ENCODE measurements at regions not wholly inside any gene's neighbourhood (a gene's known extent, or its start where the extent isn't known, plus 50 kb on each side); places are given as distances from the start of the nearest gene placed in this dataset.

- TF ChIP-seq, protein P1, sequence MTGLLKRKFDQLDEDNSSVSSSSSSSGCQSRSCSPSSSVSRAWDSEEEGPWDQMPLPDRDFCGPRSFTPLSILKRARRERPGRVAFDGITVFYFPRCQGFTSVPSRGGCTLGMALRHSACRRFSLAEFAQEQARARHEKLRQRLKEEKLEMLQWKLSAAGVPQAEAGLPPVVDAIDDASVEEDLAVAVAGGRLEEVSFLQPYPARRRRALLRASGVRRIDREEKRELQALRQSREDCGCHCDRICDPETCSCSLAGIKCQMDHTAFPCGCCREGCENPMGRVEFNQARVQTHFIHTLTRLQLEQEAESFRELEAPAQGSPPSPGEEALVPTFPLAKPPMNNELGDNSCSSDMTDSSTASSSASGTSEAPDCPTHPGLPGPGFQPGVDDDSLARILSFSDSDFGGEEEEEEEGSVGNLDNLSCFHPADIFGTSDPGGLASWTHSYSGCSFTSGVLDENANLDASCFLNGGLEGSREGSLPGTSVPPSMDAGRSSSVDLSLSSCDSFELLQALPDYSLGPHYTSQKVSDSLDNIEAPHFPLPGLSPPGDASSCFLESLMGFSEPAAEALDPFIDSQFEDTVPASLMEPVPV (CRISPR knock-in tag; IDR thresholded peaks at IDR 0.05), result no peak
- TF ChIP-seq ZNF282 (IDR thresholded peaks at IDR 0.05; ENCODE audit: partially characterized antibody) (no peak), JDP2 (CRISPR knock-in tag; IDR thresholded peaks at IDR 0.05; ENCODE audit: borderline replicate concordance) (no peak), SALL2 (CRISPR knock-in tag; IDR thresholded peaks at IDR 0.05) (no peak), SOX6 (IDR thresholded peaks at IDR 0.05) (no peak), SOX6 (CRISPR knock-in tag; IDR thresholded peaks at IDR 0.05) (no peak), MAFF (IDR thresholded peaks at IDR 0.05; ENCODE audit: low read depth, low read length) (no peak), ZNF225 (CRISPR knock-in tag; IDR thresholded peaks at IDR 0.05) (no peak)
- TF ChIP-seq, protein P2, sequence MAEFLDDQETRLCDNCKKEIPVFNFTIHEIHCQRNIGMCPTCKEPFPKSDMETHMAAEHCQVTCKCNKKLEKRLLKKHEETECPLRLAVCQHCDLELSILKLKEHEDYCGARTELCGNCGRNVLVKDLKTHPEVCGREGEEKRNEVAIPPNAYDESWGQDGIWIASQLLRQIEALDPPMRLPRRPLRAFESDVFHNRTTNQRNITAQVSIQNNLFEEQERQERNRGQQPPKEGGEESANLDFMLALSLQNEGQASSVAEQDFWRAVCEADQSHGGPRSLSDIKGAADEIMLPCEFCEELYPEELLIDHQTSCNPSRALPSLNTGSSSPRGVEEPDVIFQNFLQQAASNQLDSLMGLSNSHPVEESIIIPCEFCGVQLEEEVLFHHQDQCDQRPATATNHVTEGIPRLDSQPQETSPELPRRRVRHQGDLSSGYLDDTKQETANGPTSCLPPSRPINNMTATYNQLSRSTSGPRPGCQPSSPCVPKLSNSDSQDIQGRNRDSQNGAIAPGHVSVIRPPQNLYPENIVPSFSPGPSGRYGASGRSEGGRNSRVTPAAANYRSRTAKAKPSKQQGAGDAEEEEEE (CRISPR knock-in tag; IDR thresholded peaks at IDR 0.05; ENCODE audit: borderline replicate concordance), result no peak
- TF ChIP-seq, protein P3, sequence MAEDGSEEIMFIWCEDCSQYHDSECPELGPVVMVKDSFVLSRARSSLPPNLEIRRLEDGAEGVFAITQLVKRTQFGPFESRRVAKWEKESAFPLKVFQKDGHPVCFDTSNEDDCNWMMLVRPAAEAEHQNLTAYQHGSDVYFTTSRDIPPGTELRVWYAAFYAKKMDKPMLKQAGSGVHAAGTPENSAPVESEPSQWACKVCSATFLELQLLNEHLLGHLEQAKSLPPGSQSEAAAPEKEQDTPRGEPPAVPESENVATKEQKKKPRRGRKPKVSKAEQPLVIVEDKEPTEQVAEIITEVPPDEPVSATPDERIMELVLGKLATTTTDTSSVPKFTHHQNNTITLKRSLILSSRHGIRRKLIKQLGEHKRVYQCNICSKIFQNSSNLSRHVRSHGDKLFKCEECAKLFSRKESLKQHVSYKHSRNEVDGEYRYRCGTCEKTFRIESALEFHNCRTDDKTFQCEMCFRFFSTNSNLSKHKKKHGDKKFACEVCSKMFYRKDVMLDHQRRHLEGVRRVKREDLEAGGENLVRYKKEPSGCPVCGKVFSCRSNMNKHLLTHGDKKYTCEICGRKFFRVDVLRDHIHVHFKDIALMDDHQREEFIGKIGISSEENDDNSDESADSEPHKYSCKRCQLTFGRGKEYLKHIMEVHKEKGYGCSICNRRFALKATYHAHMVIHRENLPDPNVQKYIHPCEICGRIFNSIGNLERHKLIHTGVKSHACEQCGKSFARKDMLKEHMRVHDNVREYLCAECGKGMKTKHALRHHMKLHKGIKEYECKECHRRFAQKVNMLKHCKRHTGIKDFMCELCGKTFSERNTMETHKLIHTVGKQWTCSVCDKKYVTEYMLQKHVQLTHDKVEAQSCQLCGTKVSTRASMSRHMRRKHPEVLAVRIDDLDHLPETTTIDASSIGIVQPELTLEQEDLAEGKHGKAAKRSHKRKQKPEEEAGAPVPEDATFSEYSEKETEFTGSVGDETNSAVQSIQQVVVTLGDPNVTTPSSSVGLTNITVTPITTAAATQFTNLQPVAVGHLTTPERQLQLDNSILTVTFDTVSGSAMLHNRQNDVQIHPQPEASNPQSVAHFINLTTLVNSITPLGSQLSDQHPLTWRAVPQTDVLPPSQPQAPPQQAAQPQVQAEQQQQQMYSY (CRISPR knock-in tag; IDR thresholded peaks at IDR 0.05), result no peak
- TF ChIP-seq, protein P4, sequence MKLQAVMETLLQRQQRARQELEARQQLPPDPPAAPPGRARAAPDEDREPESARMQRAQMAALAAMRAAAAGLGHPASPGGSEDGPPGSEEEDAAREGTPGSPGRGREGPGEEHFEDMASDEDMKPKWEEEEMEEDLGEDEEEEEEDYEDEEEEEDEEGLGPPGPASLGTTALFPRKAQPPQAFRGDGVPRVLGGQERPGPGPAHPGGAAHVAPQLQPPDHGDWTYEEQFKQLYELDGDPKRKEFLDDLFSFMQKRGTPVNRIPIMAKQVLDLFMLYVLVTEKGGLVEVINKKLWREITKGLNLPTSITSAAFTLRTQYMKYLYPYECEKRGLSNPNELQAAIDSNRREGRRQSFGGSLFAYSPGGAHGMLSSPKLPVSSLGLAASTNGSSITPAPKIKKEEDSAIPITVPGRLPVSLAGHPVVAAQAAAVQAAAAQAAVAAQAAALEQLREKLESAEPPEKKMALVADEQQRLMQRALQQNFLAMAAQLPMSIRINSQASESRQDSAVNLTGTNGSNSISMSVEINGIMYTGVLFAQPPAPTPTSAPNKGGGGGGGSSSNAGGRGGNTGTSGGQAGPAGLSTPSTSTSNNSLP (IDR thresholded peaks at IDR 0.05; ENCODE audit: low read depth, low read length), result no peak
Measured at GRCh38 chr21:35488946-35489345, 439.8 kb upstream of the RUNX1 start (continued).

All from HepG2 (cell line).